Prostate gland (tissue), 2 donors: ENCODE measurements at regions not wholly inside any gene's neighbourhood (a gene's known extent, or its start where the extent isn't known, plus 50 kb on each side); places are given as distances from the start of the nearest gene placed in this dataset.

Experiments used
- CTCF ChIP-seq, 4 experiments: fragments of 200-600 bp in 2 of 4; fragments of 450-650 bp in 2 of 4; sonication (generic) in 2 of 4; IDR thresholded peaks; 1 replicate in 3 of 4; 2 replicates in 1 of 4; pipeline ENCODE4 v1.5.1; 2016 to 2019; ENCODE audit warnings: antibody characterized with exemption in 4 of 4, mild to moderate bottlenecking in 2 of 4, moderate library complexity in 2 of 4
- POLR2A ChIP-seq: fragments of 450-650 bp; IDR thresholded peaks from one replicate; pipeline ENCODE4 v1.6.1; 2016; ENCODE audit warnings: antibody characterized with exemption, mild to moderate bottlenecking
- POLR2AphosphoS5 ChIP-seq: sonication (generic); formaldehyde crosslinking; IDR thresholded peaks from one replicate; pipeline ENCODE4 v1.6.1; 2017; ENCODE audit warnings: antibody characterized with exemption

- TF ChIP-seq CTCF (IDR thresholded peaks at IDR 0.05) (no peak), POLR2A (no peak), POLR2AphosphoS5 (no peak)
These were observed 139.0 kb upstream of the FZD8 start for GRCh38 chr10:35780970-35781642.
